ENCODE measurements at regions not wholly inside any gene's neighbourhood (a gene's known extent, or its start where the extent isn't known, plus 50 kb on each side); places are given as distances from the start of the nearest gene placed in this dataset.

DNA sequence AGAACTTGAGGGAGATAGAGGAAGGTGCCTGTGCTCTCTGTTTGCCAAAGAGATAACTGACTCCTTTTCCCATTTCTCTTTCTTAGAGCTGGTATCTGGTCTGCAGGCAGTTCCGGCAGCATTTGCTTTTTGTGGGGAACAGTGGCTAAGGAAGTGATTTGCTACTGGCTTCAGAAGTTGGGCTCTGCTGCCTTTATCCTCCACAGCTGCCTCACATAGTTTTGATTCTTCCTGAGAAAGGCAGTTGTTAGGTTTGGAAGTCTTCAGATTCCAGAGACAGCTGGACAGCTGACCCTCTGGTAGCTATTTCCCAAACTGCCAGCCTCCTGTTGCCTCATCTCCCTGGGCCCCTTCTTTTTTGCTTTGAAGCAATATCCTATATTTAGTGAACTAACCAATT lies 62.6 kb upstream of the MACF1 start:
- DNase-seq, result no peak

DNA sequence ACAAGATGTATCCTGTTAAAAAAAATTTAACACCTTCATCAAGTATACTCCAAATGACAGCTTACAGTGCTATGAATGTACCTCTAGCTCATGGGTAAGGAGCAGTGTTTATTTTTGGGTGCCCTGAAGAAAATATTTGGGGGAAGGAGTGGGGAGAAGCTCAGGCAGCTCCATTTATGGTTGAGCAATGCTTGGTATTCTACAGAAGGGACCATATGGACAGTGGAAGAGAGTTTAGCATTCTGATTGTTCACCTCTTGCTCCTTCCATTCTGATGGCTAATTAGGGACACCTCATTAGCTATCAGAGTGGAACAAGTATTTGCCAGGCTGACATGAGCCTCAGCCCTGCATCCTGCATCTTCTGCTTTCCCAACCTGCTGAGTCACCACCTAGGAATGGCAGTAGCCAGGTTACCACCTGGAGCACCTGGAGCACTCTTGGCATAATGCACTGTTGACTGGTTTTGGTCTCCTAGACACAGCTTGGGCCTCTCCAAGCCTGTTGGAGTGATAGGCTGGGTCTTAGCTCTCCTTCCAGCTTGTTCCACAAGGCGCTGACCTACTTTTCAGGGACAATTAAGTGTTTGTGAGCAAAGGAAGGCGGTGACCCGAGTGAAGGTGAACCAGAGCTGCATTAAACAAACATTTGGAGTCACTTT lies 62.0 kb upstream of the MACF1 start:
- no peak for DNase-seq

DNA sequence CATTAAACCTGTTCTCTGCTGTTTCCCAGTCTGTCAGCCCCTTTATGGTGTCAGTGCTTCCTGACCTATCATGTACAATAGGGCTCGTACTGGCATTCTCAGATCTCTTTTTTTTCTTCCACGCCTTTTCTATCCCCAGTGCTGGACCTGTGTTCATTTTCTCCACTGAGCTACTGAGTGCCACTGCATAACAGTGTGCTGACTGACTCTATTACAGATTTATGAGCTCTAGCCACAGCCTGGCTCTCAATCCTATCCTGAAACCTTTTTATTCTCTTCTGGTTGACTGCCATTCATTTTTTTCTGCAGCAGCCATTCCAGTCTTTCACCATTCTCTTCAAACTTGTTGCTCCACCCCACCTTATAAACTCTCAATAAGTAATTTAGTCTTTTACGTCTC lies 59.6 kb upstream of the MACF1 start:
- DNase-seq, result no peak

DNA sequence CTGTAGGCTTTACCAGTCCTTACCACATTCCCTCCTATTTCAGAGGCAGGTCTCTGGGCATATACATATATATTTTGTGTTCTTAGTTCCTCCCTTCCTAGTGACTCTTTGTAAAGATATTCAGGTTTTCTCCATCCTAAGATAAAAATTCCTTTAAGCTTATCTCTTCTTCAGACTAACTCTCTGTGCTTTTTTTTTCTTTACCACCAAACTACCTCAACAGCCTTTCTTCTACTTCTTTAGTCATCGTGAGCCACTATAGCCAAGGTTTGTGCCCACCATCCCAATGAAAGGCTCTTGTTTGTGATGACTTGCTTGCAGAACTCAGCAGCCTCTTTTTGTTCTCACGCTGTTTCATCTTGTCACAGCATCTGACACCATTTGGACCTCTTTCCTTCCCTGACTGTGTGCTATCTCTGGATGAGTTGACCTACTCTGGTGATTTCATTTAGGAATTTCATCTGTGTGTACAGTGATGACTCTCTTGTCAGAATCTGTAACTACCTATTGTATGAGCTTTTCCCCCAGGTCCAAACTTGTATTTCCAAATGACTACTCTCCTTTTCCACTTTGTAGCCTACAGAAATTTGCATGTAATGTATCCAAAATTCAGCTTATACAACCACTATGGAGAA lies 59.0 kb upstream of the MACF1 start:
- DNase-seq, result no peak

DNA sequence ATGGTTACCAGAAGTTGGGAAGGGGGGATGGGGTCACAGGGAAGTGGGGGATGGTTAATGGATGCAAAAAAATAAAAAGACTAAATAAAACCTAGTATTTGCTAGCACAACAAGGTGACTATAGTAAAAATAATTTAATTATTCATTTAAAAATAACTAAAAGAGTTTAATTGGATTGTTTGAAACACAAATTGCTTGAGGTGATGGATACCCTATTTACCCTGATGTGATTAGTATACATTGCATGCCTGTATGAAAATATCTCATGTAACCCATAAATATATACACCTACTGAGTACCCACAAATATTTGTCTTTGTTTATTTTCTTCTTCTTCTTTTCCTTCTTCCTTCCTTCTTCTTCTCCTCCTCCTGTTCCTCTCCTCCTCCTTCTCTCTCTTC lies 57.8 kb upstream of the MACF1 start:
- no peak for DNase-seq

DNA sequence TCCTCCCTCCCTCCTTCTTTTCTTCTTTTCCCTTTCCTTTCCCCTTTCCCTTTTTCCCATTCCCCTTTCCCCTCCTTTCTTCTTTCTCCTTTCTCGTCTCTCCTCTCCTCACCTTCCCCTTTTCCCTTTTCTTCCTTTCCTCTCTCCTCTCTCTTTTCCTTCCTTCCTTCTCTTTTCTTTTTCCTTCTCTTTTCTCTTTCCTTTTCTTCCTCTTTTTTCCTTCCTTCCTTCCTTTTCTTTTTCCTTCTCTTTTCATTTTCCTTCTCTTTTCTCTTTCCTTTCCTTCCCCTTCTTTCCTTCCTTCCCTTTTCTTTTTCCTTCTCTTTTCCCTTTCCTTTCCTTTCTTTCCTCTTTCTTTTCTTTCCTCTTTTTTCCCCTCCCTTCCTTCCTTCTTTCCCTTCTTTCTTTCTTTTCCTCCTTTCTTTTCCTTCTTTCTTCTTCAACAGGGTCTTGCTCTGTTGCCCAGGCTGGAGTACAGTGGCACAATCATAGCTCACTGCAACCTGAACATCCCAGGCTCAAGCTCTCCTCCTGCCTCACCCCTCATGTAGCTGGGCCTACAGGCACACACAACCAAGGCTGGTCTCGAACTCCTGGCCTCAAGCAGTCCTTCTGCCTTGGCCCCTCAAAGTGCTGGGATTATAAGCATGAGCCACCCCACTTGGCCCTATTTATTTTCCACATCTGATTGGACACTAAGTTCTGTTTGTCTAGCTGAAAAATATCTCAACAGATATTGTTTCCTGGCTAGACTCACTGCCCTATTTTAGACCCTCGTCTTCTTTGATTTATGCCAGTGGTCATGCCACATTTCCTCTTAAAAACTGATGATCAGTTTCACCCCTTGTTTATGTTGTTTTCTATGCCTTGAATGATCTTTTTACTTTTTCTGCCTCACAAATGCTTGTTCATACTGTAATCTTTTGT lies 57.1 kb upstream of the MACF1 start:
- DNase-seq, result no peak

DNA sequence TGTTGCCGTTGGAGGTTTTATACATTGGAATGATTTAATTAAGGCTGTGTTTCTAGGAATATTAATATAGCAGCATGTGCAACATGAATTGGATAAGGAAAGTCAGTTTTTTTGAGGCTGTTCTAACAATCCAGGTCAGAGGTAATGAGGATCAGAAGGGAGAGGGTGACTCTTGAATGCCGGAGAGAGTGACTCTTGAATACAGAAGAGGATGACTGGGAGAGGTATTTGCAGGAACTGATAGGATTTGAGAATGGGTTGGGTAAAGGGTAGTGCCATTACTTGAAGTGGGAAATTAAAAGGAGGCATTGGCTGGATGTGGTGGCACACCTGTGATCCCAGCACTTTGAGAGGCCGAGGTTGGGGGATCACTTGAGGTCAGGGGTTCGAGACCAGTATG lies 55.6 kb upstream of the MACF1 start:
- DNase-seq, result no peak

DNA sequence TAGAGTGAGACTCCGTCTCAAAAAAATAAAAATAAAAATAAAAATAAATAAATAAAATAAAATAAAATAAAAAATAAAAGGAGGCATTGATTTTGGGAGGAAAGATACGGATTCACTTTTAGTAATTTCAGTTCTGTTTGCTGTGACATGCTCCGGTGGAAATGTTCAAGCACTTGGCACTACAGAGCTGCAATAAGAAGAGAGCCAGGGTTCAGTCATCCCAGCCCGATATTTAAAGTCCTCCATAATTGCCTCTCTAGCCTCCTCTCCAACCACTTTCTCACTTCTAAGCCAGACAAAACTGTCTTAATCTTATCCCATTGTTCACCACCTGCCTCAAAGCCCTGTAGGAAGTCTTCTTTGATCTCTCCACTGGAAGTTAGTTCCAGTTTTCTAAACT lies 55.0 kb upstream of the MACF1 start:
- DNase-seq, result no peak

DNA sequence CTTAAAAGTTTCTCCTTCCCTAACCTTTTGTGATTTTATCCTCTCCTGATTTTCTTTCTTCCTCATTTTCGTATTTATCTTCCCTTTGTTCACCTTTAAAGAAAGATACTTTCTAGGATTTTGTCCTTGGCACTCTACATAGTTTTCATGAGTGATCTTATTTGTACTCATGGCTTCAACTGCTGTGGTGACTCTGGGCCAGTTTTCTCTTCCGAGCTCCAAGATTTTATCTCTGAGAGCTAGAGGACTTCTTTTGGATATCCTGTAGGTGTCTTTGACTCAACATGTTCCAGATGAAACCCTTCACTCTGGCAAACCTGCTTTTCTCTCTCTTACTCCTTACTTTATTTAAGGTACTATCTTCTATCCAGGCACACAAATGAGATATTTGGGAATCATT lies 53.7 kb upstream of the MACF1 start:
- no peak for DNase-seq

DNA sequence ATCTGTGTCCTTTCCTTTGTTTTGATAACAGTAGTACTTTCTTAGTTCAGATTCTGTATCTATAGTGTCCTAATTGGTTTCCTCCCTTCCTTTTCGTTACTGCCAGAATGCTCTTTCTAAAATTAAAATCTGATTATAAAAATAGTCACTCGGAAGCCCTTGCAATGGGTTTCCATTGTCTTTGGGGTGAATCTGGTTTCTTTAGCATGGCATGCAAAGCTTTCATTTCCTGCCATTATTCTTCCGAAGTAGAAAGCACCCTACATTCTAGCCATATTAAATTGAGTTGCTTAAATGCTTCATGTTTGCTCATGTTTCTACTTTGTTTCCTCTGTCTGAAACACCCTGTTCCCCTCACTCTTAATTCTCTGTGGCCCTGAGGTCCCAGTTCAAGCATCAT lies 53.2 kb upstream of the MACF1 start:
- no peak for DNase-seq

DNA sequence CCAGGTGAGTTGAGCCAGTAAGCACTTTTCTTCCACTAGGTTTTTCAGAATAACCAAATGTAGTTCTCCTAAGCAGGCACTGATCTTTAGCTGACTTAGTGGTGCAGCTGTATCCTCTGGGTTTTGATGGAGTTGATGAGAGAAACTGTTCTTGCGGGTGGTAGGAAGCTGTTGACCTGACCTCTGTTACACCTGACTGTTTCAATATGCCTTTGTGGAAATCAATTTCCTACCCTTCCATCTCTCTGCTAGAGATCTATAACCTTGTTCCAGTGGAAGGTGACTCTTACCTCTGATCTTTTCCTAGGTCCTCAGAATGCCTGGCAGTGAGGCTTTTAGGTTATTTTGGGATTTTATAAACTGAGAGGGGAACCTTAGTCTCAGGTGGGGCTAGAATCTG lies 51.6 kb upstream of the MACF1 start:
- DNase-seq, result no peak

DNA sequence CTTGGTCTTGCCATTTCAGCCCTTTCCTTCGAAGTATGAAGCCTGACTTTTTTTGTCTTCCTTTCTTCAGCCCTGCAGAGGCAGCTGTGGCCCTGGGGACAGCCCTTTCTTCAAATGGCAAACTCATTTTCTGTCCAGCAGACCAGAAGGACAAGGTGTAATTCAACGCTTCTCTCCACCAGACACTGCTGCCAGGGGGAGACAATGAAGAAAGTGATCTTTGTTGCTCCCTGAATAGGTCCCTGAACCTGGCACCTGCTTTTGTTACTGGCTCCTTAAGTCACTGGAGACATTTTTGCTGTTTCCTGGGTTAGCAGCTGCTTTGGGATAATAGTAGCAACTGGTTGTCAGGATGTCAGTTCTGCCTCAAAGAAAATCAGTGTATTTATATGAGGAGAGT lies 50.8 kb upstream of the MACF1 start:
- no peak for DNase-seq

DNA sequence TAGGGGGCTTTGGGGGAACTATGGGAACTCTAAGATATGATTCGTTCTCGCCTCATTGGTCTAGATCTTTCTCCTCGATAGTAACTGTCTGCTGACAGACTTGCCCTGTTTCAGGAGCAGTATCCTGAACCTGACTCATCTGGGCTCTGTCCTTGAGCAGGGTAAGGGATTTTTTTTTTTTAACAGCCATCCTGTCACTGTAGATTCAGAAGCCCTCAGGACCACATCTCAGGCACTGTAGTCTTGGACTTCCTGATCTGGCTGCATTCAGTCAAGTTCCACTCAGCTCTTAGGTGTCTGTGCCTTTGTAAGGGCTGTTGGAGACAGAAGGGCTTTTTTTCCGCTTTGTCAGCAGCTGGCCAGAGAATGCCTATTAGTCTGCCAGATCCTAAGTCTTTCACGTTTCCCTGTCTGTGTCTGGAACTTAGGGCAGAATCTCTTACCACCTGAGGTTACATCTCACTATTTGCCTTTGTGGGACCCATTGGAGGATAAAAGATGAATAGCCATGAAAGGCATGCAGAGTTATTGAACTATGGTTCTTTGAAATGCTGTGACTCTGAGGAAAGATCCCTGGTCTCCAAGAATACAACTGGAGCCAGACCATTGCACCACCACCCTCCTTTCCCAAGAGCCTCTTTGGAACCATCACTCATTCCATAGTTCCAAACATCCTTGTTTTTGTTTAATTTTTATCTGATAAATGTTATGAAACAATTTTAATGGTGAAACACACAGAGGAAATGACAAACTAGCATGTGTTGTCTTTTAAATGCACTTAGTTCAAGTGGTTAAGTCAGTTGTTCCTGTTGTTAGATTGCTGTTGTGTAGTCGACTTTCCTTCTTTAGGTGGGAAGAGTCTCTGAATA lies 49.7 kb upstream of the MACF1 start:
- no peak for DNase-seq
